Fibroblast of lung (primary cell): ENCODE measurements at regions not wholly inside any gene's neighbourhood (a gene's known extent, or its start where the extent isn't known, plus 50 kb on each side); places are given as distances from the start of the nearest gene placed in this dataset.

ENCODE experiments used
- DNase-seq, 2 donors: peaks; one replicate each; pipeline versions ENCODE4 v3.0.0 to v3.0.0-alpha.2; 2010; ENCODE audit warnings: low read depth in 2 of 2
- H2AFZ ChIP-seq: 2 replicates; pipeline ENCODE4 v1.5.1; 2012; ENCODE audit warnings: low read length, control low read depth, inconsistent platforms
- H3K27ac ChIP-seq: 2 replicates; pipeline ENCODE4 v1.5.1; 2011; ENCODE audit warnings: low read length, control low read depth; ENCODE audit not compliant: insufficient read depth
- H3K27me3 ChIP-seq: 2 replicates; pipeline ENCODE4 v1.5.1; 2011; ENCODE audit warnings: mild to moderate bottlenecking, low read length; ENCODE audit not compliant: control insufficient read depth, insufficient read depth
- H3K36me3 ChIP-seq: 2 replicates; pipeline ENCODE4 v1.5.1; 2011; ENCODE audit warnings: low read length; ENCODE audit not compliant: control insufficient read depth, insufficient read depth
- H3K4me1 ChIP-seq: 2 replicates; pipeline ENCODE4 v1.5.1; 2011; ENCODE audit warnings: low read length; ENCODE audit not compliant: control insufficient read depth, insufficient read depth; ENCODE audit errors: extremely low read depth
- H3K4me2 ChIP-seq: 2 replicates; pipeline ENCODE4 v1.5.1; 2011; ENCODE audit warnings: low read length, control low read depth; ENCODE audit not compliant: insufficient read depth; ENCODE audit errors: extremely low read depth
- H3K4me3 ChIP-seq, 4 experiments: fragments of 200-600 bp in 1 of 4; sonication (generic) in 1 of 4; replicated peaks in 1 of 4; 2 replicates each; pipeline ENCODE4 v1.5.1; 2011 to 2016; ENCODE audit warnings: low read length in 4 of 4, low read depth in 3 of 4, mild to moderate bottlenecking in 3 of 4, control low read depth in 2 of 4, inconsistent platforms in 1 of 4, mixed read lengths in 1 of 4; ENCODE audit not compliant: insufficient read depth in 1 of 4; ENCODE audit errors: control extremely low read depth in 1 of 4
- H3K79me2 ChIP-seq: 2 replicates; pipeline ENCODE4 v1.5.1; 2012; ENCODE audit warnings: mild to moderate bottlenecking, low read length, inconsistent platforms; ENCODE audit not compliant: control insufficient read depth, insufficient read depth
- H3K9ac ChIP-seq: 2 replicates; pipeline ENCODE4 v1.5.1; 2011; ENCODE audit warnings: mild to moderate bottlenecking, low read length, control low read depth; ENCODE audit not compliant: insufficient read depth
- H3K9me3 ChIP-seq: 2 replicates; pipeline ENCODE4 v1.5.1; 2012; ENCODE audit warnings: low read depth, low read length; ENCODE audit not compliant: control insufficient read depth, insufficient read depth
- H4K20me1 ChIP-seq: 2 replicates; pipeline ENCODE4 v1.5.1; 2011; ENCODE audit warnings: low read length; ENCODE audit not compliant: control insufficient read depth, insufficient read depth; ENCODE audit errors: extremely low read depth
- EZH2 ChIP-seq: IDR thresholded peaks from 2 replicates; pipeline ENCODE4 v1.5.1; 2012; ENCODE audit warnings: low read length, control low read depth, mild to moderate bottlenecking; ENCODE audit errors: missing control alignments
- TF ChIP-seq, protein P1 (sequence below), 2 donors: IDR thresholded peaks in 1 of 2; conservative IDR thresholded peaks in 1 of 2; 1 replicate in 1 of 2; 2 replicates in 1 of 2; pipeline ENCODE4 v1.5.1; 2011 to 2012; ENCODE audit warnings: low read length in 2 of 2, control low read depth in 1 of 2, inconsistent platforms in 1 of 2, low read depth in 1 of 2, mild to moderate bottlenecking in 1 of 2

DNA sequence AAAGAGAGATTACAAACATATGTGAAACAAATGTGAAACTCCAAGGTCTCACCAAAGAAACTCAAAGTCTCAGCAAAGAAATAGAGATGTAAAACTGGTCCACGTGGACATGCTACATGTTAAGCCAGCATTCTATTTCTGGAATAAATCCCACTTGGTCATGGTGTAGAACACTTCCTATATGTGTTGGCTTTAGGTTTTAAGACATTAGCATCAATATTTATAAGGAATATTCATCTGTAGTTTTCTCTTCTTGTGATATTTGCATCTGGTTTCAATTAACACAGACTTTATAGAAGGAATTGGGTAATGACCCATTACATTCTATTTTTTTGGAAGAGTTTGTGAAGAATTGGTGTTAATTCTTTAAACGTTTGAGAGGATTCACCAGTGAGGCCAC is 133.1 kb downstream of the COPS8 start:
- no peaks in the 10 kb centered on the region for H3K9me3 ChIP-seq
- peak; percentile 39 to 53 for DNase-seq
- no peaks in the 10 kb centered on the region for H3K27me3 ChIP-seq
- H3K27ac ChIP-seq, result peak overlapping the region; percentile 13
- TF ChIP-seq EZH2, result no peak
- TF ChIP-seq, protein P1, sequence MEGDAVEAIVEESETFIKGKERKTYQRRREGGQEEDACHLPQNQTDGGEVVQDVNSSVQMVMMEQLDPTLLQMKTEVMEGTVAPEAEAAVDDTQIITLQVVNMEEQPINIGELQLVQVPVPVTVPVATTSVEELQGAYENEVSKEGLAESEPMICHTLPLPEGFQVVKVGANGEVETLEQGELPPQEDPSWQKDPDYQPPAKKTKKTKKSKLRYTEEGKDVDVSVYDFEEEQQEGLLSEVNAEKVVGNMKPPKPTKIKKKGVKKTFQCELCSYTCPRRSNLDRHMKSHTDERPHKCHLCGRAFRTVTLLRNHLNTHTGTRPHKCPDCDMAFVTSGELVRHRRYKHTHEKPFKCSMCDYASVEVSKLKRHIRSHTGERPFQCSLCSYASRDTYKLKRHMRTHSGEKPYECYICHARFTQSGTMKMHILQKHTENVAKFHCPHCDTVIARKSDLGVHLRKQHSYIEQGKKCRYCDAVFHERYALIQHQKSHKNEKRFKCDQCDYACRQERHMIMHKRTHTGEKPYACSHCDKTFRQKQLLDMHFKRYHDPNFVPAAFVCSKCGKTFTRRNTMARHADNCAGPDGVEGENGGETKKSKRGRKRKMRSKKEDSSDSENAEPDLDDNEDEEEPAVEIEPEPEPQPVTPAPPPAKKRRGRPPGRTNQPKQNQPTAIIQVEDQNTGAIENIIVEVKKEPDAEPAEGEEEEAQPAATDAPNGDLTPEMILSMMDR (conservative IDR thresholded peaks at IDR 0.05 in 1 of 2, IDR thresholded peaks at IDR 0.05 in 1 of 2; ENCODE audit: low read depth in 1 of 2, low read length in 2 of 2), result no peak
- no peaks in the 10 kb centered on the region for H3K36me3 ChIP-seq
- H2AFZ ChIP-seq, result no peak overlapping the region
- H3K4me1 ChIP-seq, result peaks cover 39% of the 10 kb centered on the region
- H4K20me1 ChIP-seq, result no peaks in the 10 kb centered on the region
- H3K79me2 ChIP-seq, result no peaks in the 10 kb centered on the region
- H3K9ac ChIP-seq, result no peak overlapping the region
- peak overlapping the region; percentile 17 for H3K4me2 ChIP-seq
- no peak overlapping the region for H3K4me3 ChIP-seq

DNA sequence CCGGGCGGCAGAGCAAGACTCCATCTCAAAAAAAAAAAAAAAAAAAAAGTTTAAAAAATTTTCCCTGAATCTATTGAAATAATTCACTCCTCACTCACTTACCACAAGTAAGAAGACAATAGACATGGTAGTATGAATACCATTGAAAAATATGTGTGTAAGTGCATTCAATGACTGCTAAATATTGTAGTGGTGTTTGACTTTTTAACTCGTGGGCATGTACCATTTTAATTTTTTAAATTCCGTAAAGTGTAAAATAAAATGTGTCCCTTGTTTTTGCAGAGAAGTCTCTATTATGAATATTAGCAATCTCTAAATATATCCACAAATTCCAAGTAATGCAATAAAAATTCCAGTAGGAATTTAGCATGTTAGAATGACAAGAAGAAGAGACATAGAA is 134.1 kb downstream of the COPS8 start:
- H3K36me3 ChIP-seq, result no peaks in the 10 kb centered on the region
- no peaks in the 10 kb centered on the region for H3K9me3 ChIP-seq
- no peaks in the 10 kb centered on the region for H3K79me2 ChIP-seq
- H3K27ac ChIP-seq, result peak overlapping the region; percentile 14
- H4K20me1 ChIP-seq, result no peaks in the 10 kb centered on the region
- H3K9ac ChIP-seq, result no peak overlapping the region
- H3K27me3 ChIP-seq, result no peaks in the 10 kb centered on the region
- no peak overlapping the region for H3K4me3 ChIP-seq
- TF ChIP-seq EZH2, result no peak
- TF ChIP-seq, protein P1 (conservative IDR thresholded peaks at IDR 0.05 in 1 of 2, IDR thresholded peaks at IDR 0.05 in 1 of 2; ENCODE audit: low read depth in 1 of 2, low read length in 2 of 2), result no peak
- H3K4me2 ChIP-seq, result no peak overlapping the region
- peaks cover 40% of the 10 kb centered on the region for H3K4me1 ChIP-seq
- peak in 1 of 2 donors; percentile 79 for DNase-seq
- no peak overlapping the region for H2AFZ ChIP-seq

DNA sequence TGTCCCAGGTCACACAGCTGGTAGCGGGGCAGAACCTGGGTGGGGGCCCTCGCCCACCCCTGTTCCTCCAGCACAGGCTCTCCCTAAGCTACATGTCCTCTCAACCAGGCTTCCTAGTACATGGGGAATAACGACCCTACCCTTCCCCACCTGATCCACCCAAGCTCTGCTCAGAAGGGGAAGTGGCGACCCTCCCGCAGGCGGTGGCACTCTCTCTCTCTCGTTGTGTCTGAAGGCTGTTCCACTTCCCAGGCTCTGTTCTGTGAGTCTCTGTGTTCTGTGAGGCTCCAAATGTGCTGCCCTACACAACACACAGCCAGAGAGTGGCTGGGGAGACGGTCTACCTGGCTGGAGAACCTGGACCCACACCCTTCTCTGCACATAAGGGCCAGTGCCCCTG is 135.8 kb downstream of the COPS8 start:
- H3K9me3 ChIP-seq, result no peaks in the 10 kb centered on the region
- no peak overlapping the region for H3K9ac ChIP-seq
- peaks cover 38% of the 10 kb centered on the region for H3K4me1 ChIP-seq
- H3K79me2 ChIP-seq, result no peaks in the 10 kb centered on the region
- no peaks in the 10 kb centered on the region for H3K36me3 ChIP-seq
- H4K20me1 ChIP-seq, result no peaks in the 10 kb centered on the region
- TF ChIP-seq, protein P1 (conservative IDR thresholded peaks at IDR 0.05 in 1 of 2, IDR thresholded peaks at IDR 0.05 in 1 of 2; ENCODE audit: low read depth in 1 of 2, low read length in 2 of 2), result no peak
- no peak for TF ChIP-seq EZH2
- no peak overlapping the region for H3K4me2 ChIP-seq
- no peak overlapping the region for H2AFZ ChIP-seq
- no peak overlapping the region for H3K4me3 ChIP-seq
- H3K27me3 ChIP-seq, result no peaks in the 10 kb centered on the region
- H3K27ac ChIP-seq, result peak overlapping the region; percentile 90
- DNase-seq, result no peak
